ENCODE measurements at regions not wholly inside any gene's neighbourhood (a gene's known extent, or its start where the extent isn't known, plus 50 kb on each side); places are given as distances from the start of the nearest gene placed in this dataset.
A peak's percentile ranks its signal among the peaks of the same experiment; 100 is the strongest.

DNA sequence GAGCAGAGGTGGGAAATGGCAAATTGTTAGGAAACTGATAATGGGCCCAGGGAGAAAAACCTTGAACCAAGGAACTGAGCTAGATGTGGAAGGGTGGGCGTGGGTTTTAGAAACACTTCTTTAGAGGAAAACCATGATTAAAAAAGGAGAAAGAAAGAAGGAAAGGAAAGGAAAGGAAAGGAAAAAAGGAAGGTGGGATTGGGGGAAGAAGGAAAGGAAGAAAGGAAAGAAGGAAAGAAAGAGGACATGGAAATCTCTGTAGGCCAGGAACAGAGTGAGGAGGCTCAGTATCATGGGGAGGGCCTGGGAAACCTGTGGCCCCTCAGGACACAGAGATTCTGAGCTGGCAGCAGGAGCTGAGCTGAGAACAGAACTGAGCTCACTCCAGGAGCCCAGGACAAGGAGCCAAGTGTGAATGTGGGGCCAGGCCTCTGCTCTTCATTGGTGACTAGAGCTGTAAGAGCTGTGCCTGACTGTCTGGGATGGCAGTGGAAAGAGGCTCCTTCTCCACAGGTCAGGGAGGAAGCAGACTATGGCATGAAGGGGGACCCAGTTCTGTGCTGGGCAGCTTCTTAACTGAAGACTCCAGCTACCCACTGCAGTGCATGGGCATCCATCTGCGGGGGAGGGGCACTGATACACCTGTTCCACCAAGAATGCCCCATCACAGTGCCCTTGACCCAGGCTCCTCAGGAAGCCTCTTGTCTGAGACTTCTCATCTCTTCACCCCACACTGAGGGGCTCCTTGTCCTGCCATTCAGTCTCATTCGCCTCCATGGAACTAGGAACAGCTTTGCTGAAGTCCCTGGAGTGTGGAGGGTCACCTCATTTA is 116.1 kb upstream of the BACH2 start:
- DNase-seq (no peak), ATAC-seq (no peak)
- intact Hi-C loops (cut with DNase I, micrococcal nuclease) = no loop called here

DNA sequence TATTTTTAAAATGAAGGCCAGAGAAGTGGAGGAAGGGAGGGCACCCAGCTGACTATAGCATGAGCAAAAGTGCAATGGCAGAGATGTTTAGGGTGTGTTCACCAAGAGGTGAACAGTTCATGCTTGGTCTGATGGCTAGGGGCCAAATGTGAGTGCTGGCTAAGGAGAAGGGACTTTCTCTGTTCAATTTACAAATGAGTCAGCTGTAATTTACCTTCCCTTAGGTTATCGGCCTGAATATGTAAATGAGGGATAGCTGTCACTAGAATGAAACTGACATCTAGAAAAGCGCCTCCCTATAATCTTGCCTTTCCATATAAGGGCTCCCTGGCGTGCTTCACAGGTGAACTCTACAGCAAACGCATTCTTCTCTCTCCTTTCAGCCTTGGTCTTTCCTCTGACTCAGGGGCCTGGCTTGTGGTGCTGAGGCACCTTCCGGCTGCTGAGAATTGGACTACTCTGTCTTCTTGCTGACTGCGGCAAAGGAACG is 114.7 kb upstream of the BACH2 start:
- intact Hi-C loops (cut with DNase I, micrococcal nuclease) = no loop called here
- no peak for DNase-seq
- peak; percentile 20 for ATAC-seq

DNA sequence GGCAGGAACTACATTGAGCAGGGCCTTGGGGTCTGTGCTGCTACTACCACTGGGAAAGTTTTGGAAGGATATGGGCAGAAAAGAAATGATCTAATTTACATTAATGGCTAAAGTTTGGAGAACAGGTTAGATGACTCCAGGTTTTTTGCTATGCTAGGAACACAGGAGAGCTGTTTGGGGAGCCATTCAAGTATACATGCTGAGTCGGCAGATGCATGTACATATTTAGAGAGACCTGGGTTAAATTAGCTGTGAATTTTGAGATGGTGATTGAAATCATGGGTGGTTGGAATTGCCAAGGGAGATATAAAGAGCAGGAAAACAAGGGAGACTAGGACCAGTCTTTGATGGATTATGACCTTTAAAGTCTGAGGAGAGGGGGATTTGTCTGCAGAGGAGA is 113.1 kb upstream of the BACH2 start:
- DNase-seq = no peak
- intact Hi-C loops (cut with DNase I, micrococcal nuclease) = no loop called here
- ATAC-seq = no peak

DNA sequence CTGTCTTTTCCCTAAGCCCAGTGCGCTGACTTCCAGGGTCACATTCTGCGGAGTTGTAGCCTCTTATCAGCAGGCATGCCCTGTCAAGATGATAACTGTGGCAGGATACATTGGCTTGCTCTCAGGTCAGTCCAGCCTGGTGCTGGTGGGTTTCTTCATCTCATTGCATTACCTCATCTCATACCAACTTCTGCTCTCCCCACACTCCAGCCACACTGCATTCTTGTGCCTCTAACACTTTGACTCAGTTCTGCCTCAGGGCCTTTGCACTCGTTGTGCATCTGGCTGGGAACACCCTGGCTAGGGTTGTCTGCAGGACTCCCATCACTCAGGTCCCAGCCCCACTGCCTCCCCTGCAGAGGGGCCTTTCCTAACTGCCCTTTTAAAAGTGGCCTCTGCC is 110.3 kb upstream of the BACH2 start:
- no peak for ATAC-seq
- no peak for DNase-seq
- intact Hi-C loops (cut with DNase I, micrococcal nuclease) = no loop called here

DNA sequence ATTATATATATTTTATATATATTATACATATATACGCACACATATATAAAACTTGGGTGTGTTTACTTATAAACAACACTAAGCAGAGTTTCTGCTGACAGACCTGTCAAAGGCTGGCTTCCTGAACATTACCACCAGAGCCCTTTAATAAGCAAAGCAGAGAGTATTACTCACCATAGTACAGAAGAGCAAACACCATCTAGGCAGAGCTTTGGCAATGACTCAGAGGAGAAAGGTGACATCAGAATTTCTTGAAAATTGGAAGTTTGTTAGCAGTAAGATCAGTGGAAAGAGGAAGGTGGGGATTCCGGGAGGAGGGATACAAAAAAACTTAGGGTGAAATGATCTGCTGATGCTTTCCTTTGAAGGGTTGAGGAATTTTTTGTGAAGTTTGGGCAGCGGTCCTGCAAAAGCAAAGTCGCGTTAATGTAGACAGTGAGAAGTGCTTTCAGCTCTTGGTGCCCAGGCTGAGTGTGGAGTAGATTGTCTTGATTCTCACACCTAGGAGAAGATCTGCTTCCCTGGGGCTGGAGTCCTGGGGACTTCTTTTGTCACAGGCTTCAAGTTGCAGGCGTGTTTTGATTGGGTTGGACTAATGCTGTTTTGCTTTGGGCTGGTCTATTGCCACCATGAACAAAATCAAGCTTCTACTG is 109.6 kb upstream of the BACH2 start:
- ATAC-seq (no peak), DNase-seq (no peak)
- intact Hi-C loops (cut with DNase I, micrococcal nuclease) = no loop called here

DNA sequence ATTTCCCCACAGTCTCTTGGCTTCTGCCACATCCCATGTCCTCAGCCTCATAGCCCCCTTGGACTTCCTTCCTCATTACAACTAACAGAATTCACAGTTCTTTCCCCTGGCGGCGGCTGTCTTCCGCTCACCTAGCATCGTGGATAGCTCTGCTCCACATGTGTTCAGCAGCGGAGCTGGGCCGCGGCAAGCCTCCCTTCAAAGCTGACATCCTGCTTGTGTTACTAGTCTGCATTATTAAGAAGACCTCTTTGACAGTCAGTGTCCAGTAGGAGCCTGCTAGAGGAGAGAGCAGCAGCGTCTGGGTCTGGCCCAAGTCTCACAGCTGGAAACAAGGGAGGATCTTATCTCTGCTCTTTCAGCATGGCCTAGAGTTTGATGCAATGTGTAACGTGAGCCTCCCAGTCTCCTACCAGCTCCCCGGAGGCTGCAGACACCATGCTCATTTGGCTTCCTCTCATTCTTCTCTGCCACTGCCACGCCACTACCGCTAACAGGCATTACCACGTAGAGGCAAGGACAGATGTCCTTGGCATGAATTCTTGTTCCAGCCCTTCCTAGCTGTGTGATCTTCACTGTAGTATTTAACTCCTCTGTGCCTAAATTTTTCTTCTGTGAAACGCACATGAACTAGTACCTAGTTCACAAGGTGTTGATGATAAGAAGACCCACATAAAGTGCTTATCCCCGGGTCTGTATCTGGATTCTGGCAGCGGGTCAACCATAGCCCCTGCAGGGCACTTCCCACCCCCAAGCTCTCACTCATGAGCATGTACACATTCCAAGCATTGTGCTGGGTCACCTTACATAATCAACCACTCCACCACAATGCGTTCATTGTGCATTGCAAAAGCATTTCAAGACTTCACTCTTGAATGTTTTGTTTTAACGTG is 107.1 kb upstream of the BACH2 start:
- ATAC-seq (no peak), DNase-seq (no peak)
- intact Hi-C loops (cut with DNase I, micrococcal nuclease) = no loop called here

DNA sequence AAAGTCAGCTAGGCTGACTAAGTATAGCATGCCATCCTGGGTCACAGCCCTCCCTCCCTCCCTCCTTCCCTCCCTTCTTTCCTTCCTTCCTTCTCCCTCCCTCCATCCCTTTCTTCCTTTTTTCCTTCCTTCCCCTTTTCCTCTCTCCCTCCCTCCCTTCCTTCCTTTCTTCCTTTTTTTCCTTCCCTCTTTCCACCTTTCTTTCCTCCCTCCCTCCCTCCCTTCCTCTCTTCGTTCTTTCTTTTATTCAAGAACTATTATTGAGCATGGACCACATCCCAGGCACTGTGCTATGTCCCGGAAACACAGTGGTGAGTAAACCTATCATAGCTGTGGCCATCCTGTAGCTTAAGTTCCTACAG is 106.2 kb upstream of the BACH2 start:
- ATAC-seq (no peak), DNase-seq (no peak)
- intact Hi-C loops (cut with DNase I, micrococcal nuclease) = no loop called here

DNA sequence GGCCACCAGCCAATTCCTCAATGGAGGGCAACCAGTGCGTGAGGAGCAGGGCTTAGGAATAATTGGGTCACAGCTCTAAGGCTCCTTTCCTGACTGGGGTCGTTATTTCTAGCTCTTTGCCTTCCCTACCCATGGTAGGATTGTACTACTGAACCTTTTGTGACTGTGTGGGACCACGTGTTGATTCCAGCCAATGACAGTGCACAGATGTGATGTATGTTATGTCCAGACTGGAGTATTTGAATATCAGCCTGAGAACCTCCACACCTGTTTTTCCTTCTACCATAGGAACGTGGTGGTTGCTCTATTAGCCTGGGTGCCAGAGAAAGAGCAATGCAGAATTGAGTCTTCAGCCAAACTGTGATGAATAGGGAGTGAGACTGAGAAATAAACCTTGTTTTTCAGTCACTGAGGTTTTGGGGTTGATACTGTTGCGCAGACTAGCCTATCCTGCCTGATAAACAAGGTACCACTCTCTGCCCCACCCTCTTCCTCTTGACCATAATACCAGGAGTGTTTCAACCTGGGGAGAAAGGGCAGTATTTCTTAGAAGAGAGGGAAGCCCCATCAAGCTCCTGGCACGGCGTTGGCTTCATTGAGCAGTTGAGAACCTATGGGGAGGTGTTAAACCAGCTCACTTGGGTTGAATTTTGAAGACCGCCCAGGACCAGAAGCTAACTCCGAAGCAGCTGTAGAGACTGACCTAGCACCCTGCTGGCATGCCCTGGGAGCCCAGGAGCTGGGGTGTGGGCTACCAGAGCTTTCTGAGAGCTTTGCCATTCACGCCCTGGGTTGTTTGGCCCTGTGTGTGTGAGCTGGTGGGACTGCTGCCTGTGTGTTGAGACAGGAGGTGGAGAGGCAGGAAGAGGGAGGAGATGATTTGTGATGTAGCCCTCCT is 105.5 kb upstream of the BACH2 start:
- no peak for DNase-seq
- ATAC-seq = no peak
- intact Hi-C loops (cut with DNase I, micrococcal nuclease) = no loop called here

DNA sequence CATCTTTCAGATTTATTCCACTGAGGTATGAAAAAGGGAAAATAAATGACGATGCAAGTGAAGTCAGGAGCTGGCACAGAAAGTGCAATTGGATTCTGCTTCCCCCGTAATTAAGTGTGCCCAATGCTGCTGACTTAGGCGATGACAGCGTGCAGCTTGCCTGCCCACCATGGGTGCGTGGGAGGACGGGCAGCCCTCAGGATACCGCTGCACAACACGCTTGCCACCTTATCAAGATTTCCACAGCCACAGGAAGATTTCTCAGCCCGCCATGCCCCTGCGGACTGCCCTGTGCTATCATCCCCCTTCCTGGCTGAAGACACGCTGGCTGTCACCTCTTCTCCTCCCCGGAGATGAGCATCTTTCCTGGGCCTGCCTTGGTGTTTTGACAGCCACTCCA is 103.3 kb upstream of the BACH2 start:
- DNase-seq = no peak
- no peak for ATAC-seq
- intact Hi-C loops (cut with DNase I, micrococcal nuclease) = loop anchor here in 1 of 2 donors (5.0 to 10.0 kb wide), 2 partner anchors 82 to 425 kb away; no protein-coding TSS in a partner anchor

DNA sequence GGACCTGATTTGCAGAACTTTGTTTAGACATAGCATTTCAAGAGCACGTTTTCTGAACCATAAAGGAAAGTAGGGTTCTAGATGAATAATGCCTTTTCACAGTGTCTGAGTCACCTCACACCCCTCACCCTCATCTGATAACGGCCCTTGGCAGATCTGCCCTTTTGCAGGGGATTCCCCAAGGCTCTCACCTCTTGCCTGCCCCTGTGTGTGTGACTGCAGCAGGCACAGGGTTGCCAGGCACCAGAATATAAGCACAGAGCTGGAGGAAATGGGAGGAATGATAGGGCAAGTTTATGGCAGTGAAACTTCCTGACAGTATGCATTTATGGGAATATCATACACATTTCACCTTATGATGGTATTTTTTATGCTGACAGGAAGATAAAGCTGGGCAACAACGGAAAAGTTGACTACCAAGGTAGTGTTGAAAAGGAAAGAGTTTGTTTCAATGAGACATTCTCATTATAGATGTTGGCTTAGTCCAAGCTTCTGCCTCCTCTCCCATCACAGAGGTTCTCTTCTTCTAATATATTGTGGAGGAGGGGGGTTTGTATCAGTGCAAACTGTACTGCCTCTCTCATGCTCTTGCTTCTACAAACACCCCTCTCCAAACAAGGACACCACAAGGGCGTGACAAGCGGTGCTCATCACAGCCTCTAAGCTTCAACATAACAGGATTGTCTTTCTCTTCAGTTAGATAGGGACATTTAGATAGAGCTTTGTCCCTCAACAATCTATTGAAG is 101.5 kb upstream of the BACH2 start:
- intact Hi-C loops (cut with DNase I, micrococcal nuclease) = loop anchor here in 1 of 2 donors (5.0 to 10.0 kb wide), 2 partner anchors 84 to 423 kb away; no protein-coding TSS in a partner anchor
- ATAC-seq (no peak), DNase-seq (no peak)

DNA sequence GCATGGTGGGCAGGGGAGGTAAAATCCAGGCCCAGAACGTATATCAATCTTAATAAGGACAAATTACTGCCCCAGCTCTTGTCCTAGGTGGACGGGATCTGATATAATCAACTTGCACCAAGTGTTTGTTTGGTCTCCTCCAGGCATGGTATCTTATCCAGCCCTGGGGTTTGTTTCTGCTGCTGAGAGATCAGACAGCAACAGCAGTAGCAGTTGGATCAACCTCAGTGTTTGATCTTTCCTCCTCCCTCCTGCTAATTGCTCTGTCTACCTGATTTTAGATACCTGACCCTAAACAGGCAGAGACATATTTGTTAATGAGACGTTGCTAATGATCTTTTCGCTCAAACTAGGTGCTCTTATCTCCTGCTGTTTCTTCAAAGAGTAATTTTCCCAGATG is 100.4 kb upstream of the BACH2 start:
- intact Hi-C loops (cut with DNase I, micrococcal nuclease) = loop anchor here in 1 of 2 donors (5.0 to 10.0 kb wide), 2 partner anchors 85 to 422 kb away; no protein-coding TSS in a partner anchor
- ATAC-seq (no peak), DNase-seq (no peak)

DNA sequence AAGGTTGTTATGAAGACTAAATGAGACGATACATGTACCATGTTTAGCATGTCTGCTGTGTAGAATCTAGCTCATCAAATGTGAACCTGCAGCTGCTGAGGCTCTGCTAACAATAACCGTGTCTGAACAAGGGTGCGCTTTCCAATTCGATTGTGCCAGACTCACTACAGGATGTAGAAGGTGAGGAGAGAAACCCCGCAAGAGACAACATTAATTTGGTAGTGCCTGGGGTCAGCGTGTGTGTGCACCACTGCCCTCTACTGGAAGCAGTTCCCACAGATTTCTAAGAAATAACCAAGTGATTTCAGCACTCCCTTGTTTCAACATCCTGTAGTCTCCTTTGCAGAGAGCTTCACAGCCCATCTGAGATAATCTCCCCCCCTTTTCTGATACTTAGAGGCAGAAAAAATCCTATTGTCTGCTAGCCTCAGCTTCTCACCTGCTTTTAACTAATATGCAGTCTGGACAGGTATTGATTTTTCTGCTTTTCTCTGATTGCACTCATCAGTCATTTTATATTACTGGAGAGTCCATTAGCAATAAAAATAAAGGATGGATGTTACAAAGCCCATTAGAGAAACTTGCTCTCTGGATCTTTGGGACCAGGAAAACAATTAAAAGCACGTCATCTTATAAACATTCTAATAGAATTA is 96.7 kb upstream of the BACH2 start:
- DNase-seq (peak in 1 of 2 donors; percentile 66), ATAC-seq (peak; percentile 58)
- intact Hi-C loops (cut with DNase I, micrococcal nuclease) = loop anchor here (5.0 to 10.0 kb wide), 2 partner anchors 419 to 441 kb away; no protein-coding TSS in a partner anchor

DNA sequence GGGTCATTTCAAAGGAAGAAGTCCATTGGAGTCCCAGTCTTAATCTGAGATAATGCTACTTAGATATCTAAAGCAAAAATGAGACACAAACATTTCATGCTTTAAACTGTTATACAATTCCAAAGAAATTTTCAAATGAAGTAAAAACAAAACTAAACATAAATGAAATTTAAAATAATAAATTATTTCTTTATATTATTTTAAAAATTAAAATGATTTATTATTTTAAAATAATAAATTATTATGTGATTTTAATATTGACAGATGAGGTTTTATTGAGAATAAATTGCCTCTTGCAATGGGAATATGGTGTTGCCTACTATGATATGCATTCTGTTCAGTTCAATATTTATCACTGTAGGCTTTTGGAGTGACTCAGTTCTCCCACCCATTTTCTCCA is 93.7 kb upstream of the BACH2 start:
- DNase-seq (no peak), ATAC-seq (no peak)
- intact Hi-C loops (cut with DNase I, micrococcal nuclease) = loop anchor here (5.0 to 10.0 kb wide), 2 partner anchors 416 to 438 kb away; no protein-coding TSS in a partner anchor

DNA sequence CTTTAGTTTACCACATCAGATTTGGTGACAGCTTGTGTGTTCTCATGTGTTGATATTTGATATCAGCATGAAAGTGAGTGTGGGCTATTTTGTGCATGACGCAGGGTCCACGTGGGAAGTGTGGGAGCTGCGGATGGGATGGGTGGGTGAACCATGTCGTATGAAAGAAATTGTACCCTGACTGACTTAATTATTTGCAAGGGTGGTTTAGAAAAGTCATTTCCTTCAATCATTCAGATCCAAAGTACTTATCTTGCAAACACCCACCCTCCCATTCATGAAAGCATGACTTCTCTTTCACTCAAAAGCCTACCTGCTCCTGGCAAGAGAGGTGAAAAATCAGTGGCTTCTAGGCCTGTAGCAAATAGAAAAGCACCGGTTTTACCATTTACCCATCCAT is 91.8 kb upstream of the BACH2 start:
- ATAC-seq = no peak
- no peak for DNase-seq
- intact Hi-C loops (cut with DNase I, micrococcal nuclease) = no loop called here

DNA sequence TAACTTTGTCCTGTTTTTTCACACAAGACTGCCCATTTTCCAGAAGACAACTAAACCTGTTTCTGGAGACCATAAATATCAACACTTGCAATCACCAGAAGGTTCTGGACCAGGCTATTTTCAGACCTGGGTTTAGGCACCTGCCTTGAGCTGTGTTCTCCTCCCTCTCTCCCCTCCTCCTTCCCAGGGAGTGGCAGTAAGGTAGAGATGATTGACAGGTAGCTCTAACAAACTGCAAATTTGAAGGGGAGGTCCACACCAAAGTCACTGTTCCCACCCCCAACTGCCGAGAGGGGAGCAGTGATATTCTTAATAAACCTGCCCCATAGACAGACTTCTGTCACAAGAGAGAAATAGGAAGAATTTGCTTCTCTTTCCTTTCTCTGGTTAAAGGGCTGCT is 91.2 kb upstream of the BACH2 start:
- ATAC-seq (no peak), DNase-seq (no peak)
- intact Hi-C loops (cut with DNase I, micrococcal nuclease) = no loop called here

DNA sequence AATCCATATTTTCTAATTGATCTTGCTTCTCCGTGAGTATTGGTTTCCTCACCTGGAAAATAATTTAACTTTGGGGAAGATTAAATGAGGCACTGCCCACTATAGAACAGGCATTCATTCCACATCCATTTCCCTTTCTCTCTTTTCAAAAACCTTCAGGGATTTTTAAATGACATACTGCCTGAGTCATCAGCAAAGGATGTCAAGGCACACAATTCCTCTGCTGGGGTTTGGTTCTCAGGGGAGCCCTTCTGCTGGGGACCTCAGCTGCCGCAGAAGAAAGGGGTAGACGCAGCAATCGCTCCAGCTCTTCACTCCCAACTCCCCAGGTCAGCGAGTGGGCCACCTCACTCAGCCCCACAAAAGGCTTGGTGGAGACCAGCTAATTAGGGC is 90.7 kb upstream of the BACH2 start:
- no peak for ATAC-seq
- DNase-seq = no peak
- intact Hi-C loops (cut with DNase I, micrococcal nuclease) = no loop called here

All from left colon (tissue), 2 donors.